HEK293 (cell line): ENCODE measurements at regions not wholly inside any gene's neighbourhood (a gene's known extent, or its start where the extent isn't known, plus 50 kb on each side); places are given as distances from the start of the nearest gene placed in this dataset.

Experiments used
- ZBTB17 ChIP-seq: fragments of 450-650 bp; formaldehyde crosslinking; IDR thresholded peaks from 2 replicates; pipeline ENCODE4 v1.5.1; 2016; ENCODE audit warnings: missing biosample characterization, missing genetic modification characterization
- ZBTB49 ChIP-seq: fragments of 450-650 bp; formaldehyde crosslinking; IDR thresholded peaks from 2 replicates; pipeline ENCODE4 v1.5.1; 2016; ENCODE audit warnings: missing biosample characterization, missing genetic modification characterization, low read depth
- ZFHX2 ChIP-seq: fragments of 450-650 bp; formaldehyde crosslinking; conservative IDR thresholded peaks from 2 replicates; pipeline ENCODE4 v1.5.1; 2016; ENCODE audit warnings: missing biosample characterization, missing genetic modification characterization
- ZNF214 ChIP-seq: fragments of 450-650 bp; formaldehyde crosslinking; IDR thresholded peaks from 2 replicates; pipeline ENCODE4 v1.5.1; 2017; ENCODE audit warnings: missing biosample characterization, mild to moderate bottlenecking, missing genetic modification characterization, borderline replicate concordance
- ZNF24 ChIP-seq: fragments of 450-650 bp; formaldehyde crosslinking; IDR thresholded peaks from 2 replicates; pipeline ENCODE4 v1.5.1; 2016; ENCODE audit warnings: missing biosample characterization, missing genetic modification characterization
- ZNF274 ChIP-seq, 2 experiments: fragments of 200-500 bp in 1 of 2; fragments of 450-650 bp in 1 of 2; sonication (Bioruptor generic) in 1 of 2; formaldehyde crosslinking in 1 of 2; IDR thresholded peaks; 2 replicates each; pipeline versions ENCODE4 v1.5.1 to v1.6.1; 2014 to 2016; ENCODE audit warnings: borderline replicate concordance in 1 of 2, inconsistent platforms in 1 of 2, low read length in 1 of 2, missing biosample characterization in 1 of 2, missing genetic modification characterization in 1 of 2
- ZNF292 ChIP-seq: fragments of 450-650 bp; formaldehyde crosslinking; IDR thresholded peaks from 2 replicates; pipeline ENCODE4 v1.5.1; 2016; ENCODE audit warnings: low read depth, missing biosample characterization, missing genetic modification characterization, borderline replicate concordance
- ZNF362 ChIP-seq: fragments of 450-650 bp; formaldehyde crosslinking; IDR thresholded peaks from 2 replicates; pipeline ENCODE4 v1.5.1; 2016; ENCODE audit warnings: missing biosample characterization, missing genetic modification characterization
- ZNF473 ChIP-seq: fragments of 450-650 bp; formaldehyde crosslinking; IDR thresholded peaks from 2 replicates; pipeline ENCODE4 v1.5.1; 2017; ENCODE audit warnings: missing biosample characterization, missing genetic modification characterization
- ZNF664 ChIP-seq: fragments of 450-650 bp; formaldehyde crosslinking; IDR thresholded peaks from 2 replicates; pipeline ENCODE4 v1.5.1; 2016; ENCODE audit warnings: missing biosample characterization, missing genetic modification characterization
- ZNF776 ChIP-seq: fragments of 450-650 bp; formaldehyde crosslinking; IDR thresholded peaks from 2 replicates; pipeline ENCODE4 v1.5.0; 2017; ENCODE audit warnings: missing biosample characterization, missing genetic modification characterization, borderline replicate concordance
- TF ChIP-seq, protein P1 (sequence below): fragments of 450-650 bp; formaldehyde crosslinking; IDR thresholded peaks from 2 replicates; pipeline ENCODE4 v1.5.1; 2016; ENCODE audit warnings: missing biosample characterization, missing genetic modification characterization
- TF ChIP-seq, protein P2 (sequence below): fragments of 450-650 bp; formaldehyde crosslinking; IDR thresholded peaks from 2 replicates; pipeline ENCODE4 v1.5.1; 2016; ENCODE audit warnings: missing biosample characterization, missing genetic modification characterization

- TF ChIP-seq ZNF274 (IDR thresholded peaks at IDR 0.05; ENCODE audit: low read length), result no peak
- TF ChIP-seq ZNF274 (tag by site-specific recombination; IDR thresholded peaks at IDR 0.05; ENCODE audit: borderline replicate concordance), result no peak
- no peak for TF ChIP-seq ZBTB17
- TF ChIP-seq, protein P1, sequence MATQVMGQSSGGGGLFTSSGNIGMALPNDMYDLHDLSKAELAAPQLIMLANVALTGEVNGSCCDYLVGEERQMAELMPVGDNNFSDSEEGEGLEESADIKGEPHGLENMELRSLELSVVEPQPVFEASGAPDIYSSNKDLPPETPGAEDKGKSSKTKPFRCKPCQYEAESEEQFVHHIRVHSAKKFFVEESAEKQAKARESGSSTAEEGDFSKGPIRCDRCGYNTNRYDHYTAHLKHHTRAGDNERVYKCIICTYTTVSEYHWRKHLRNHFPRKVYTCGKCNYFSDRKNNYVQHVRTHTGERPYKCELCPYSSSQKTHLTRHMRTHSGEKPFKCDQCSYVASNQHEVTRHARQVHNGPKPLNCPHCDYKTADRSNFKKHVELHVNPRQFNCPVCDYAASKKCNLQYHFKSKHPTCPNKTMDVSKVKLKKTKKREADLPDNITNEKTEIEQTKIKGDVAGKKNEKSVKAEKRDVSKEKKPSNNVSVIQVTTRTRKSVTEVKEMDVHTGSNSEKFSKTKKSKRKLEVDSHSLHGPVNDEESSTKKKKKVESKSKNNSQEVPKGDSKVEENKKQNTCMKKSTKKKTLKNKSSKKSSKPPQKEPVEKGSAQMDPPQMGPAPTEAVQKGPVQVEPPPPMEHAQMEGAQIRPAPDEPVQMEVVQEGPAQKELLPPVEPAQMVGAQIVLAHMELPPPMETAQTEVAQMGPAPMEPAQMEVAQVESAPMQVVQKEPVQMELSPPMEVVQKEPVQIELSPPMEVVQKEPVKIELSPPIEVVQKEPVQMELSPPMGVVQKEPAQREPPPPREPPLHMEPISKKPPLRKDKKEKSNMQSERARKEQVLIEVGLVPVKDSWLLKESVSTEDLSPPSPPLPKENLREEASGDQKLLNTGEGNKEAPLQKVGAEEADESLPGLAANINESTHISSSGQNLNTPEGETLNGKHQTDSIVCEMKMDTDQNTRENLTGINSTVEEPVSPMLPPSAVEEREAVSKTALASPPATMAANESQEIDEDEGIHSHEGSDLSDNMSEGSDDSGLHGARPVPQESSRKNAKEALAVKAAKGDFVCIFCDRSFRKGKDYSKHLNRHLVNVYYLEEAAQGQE (tag by site-specific recombination), result no peak
- TF ChIP-seq ZNF214, result no peak
- TF ChIP-seq ZNF292, result no peak
- TF ChIP-seq, protein P2, sequence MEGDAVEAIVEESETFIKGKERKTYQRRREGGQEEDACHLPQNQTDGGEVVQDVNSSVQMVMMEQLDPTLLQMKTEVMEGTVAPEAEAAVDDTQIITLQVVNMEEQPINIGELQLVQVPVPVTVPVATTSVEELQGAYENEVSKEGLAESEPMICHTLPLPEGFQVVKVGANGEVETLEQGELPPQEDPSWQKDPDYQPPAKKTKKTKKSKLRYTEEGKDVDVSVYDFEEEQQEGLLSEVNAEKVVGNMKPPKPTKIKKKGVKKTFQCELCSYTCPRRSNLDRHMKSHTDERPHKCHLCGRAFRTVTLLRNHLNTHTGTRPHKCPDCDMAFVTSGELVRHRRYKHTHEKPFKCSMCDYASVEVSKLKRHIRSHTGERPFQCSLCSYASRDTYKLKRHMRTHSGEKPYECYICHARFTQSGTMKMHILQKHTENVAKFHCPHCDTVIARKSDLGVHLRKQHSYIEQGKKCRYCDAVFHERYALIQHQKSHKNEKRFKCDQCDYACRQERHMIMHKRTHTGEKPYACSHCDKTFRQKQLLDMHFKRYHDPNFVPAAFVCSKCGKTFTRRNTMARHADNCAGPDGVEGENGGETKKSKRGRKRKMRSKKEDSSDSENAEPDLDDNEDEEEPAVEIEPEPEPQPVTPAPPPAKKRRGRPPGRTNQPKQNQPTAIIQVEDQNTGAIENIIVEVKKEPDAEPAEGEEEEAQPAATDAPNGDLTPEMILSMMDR, result no peak
- TF ChIP-seq ZNF664 (tag by site-specific recombination), result no peak
- TF ChIP-seq ZNF24 (tag by site-specific recombination), result no peak
- no peak for TF ChIP-seq ZFHX2 (tag by site-specific recombination)
- TF ChIP-seq ZNF776, result no peak
- TF ChIP-seq ZBTB49, result no peak
- TF ChIP-seq ZNF362 (tag by site-specific recombination), result no peak
- no peak for TF ChIP-seq ZNF473 (tag by site-specific recombination)
Measured at GRCh38 chrX:4994855-4995254, 1233.8 kb downstream of the NLGN4X start.
